BLaER1 treated with 17β-estradiol and CSF1 and Interleukin-3, amounts not matched to agents 10 nM and 100 nM (cell line): ENCODE measurements at regions not wholly inside any gene's neighbourhood (a gene's known extent, or its start where the extent isn't known, plus 50 kb on each side); places are given as distances from the start of the nearest gene placed in this dataset.

Experiments used
- H3K27ac ChIP-seq, 11 experiments: shearing (Covaris generic); formaldehyde crosslinking; 2 replicates each; pipeline ENCODE4 v1.8.1; 2022
- H3K27me3 ChIP-seq, 11 experiments: shearing (Covaris generic); formaldehyde crosslinking; 2 replicates each; pipeline ENCODE4 v1.8.1; 2022
- H3K36me3 ChIP-seq, 11 experiments: shearing (Covaris generic); formaldehyde crosslinking; 2 replicates each; pipeline ENCODE4 v1.8.1; 2022
- H3K4me1 ChIP-seq, 10 experiments: shearing (Covaris generic); formaldehyde crosslinking; 2 replicates each; pipeline ENCODE4 v1.8.1; 2022
- H3K4me2 ChIP-seq, 11 experiments: shearing (Covaris generic); formaldehyde crosslinking; 2 replicates each; pipeline ENCODE4 v1.8.1; 2022
- H3K4me3 ChIP-seq, 10 experiments: shearing (Covaris generic); formaldehyde crosslinking; 2 replicates each; pipeline ENCODE4 v1.8.1; 2022
- H3K9ac ChIP-seq, 11 experiments: shearing (Covaris generic); formaldehyde crosslinking; 2 replicates each; pipeline ENCODE4 v1.8.1; 2022
- H3K9me3 ChIP-seq, 11 experiments: shearing (Covaris generic); formaldehyde crosslinking; replicated peaks in 1 of 11; 2 replicates each; pipeline ENCODE4 v1.8.1; 2022
- H4K20me1 ChIP-seq, 11 experiments: shearing (Covaris generic); formaldehyde crosslinking; 2 replicates each; pipeline ENCODE4 v1.8.1; 2022
- Cebpa-rat ChIP-seq, 11 experiments: shearing (Covaris generic); IDR thresholded peaks; 2 replicates each; pipeline ENCODE4 v1.8.1; 2022

- H3K27ac ChIP-seq, result no peak overlapping the region
Measured at GRCh38 chr9:95732802-95733688, 142.4 kb upstream of the ERCC6L2 start.

GRCh38 chr9:95731876-95732275 is 143.6 kb upstream of the ERCC6L2 start:
- Histone ChIP-seq H3K4me3 (no peak overlapping the region), H3K36me3 (no peaks in the 10 kb centered on the region; a peak in 1 of 22 replicates), H3K9ac (no peak overlapping the region), H3K27me3 (no peaks in the 10 kb centered on the region), H3K9me3 (peaks cover 16 to 28% (median 24%) of the 10 kb centered on the region in 11 experiments), H3K4me2 (no peak overlapping the region), H3K27ac (no peak overlapping the region), H4K20me1 (no peaks in the 10 kb centered on the region), H3K4me1 (peaks cover 0 to 16% (median 7%) of the 10 kb centered on the region in 10 experiments; a peak in 13 of 20 replicates)
- TF ChIP-seq Cebpa-rat (IDR thresholded peaks at IDR 0.05), result no peak

More at GRCh38 chr9:95732802-95733688, 142.4 kb upstream of the ERCC6L2 start:
- no peak overlapping the region for H3K4me3 ChIP-seq
- no peak for TF ChIP-seq Cebpa-rat (IDR thresholded peaks at IDR 0.05)
- no peaks in the 10 kb centered on the region for H4K20me1 ChIP-seq
- H3K9ac ChIP-seq, result no peak overlapping the region
- H3K4me2 ChIP-seq, result no peak overlapping the region
- H3K4me1 ChIP-seq, result peaks cover 0 to 27% (median 16%) of the 10 kb centered on the region in 10 experiments; a peak in 13 of 20 replicates
- peaks cover 16 to 28% (median 24%) of the 10 kb centered on the region in 11 experiments for H3K9me3 ChIP-seq
- no peaks in the 10 kb centered on the region; a peak in 1 of 22 replicates for H3K36me3 ChIP-seq
- no peaks in the 10 kb centered on the region for H3K27me3 ChIP-seq

- Histone ChIP-seq H3K9ac (no peak overlapping the region), H3K4me2 (no peak overlapping the region), H3K9me3 (peaks cover 16 to 41% (median 26%) of the 10 kb centered on the region in 11 experiments), H3K4me1 (peaks cover 6 to 20% (median 11%) of the 10 kb centered on the region in 10 experiments), H3K27me3 (no peaks in the 10 kb centered on the region), H3K4me3 (no peak overlapping the region), H3K36me3 (no peaks in the 10 kb centered on the region; a peak in 1 of 22 replicates), H4K20me1 (no peaks in the 10 kb centered on the region), H3K27ac (no peak overlapping the region)
- no peak for TF ChIP-seq Cebpa-rat (IDR thresholded peaks at IDR 0.05)
Measured at GRCh38 chr9:95729669-95730368, 145.7 kb upstream of the ERCC6L2 start.

- no peak for TF ChIP-seq Cebpa-rat (IDR thresholded peaks at IDR 0.05)
- Histone ChIP-seq H3K9ac (no peak overlapping the region), H3K27me3 (no peaks in the 10 kb centered on the region), H3K36me3 (no peaks in the 10 kb centered on the region; a peak in 1 of 22 replicates), H3K4me2 (no peak overlapping the region), H3K4me1 (peaks cover 14 to 26% (median 16%) of the 10 kb centered on the region in 10 experiments), H3K9me3 (peaks cover 16 to 41% (median 26%) of the 10 kb centered on the region in 11 experiments), H4K20me1 (no peaks in the 10 kb centered on the region), H3K27ac (no peak overlapping the region), H3K4me3 (no peak overlapping the region)
Measured at GRCh38 chr9:95729046-95729445, 146.4 kb upstream of the ERCC6L2 start.

- Histone ChIP-seq H3K9ac (no peak overlapping the region), H3K4me3 (no peak overlapping the region), H4K20me1 (no peaks in the 10 kb centered on the region), H3K27me3 (no peaks in the 10 kb centered on the region), H3K36me3 (no peaks in the 10 kb centered on the region; a peak in 1 of 22 replicates), H3K9me3 (peaks cover 16 to 41% (median 26%) of the 10 kb centered on the region in 11 experiments), H3K4me2 (no peak overlapping the region), H3K27ac (no peak overlapping the region), H3K4me1 (peaks cover 14 to 32% (median 21%) of the 10 kb centered on the region in 10 experiments)
- no peak for TF ChIP-seq Cebpa-rat (IDR thresholded peaks at IDR 0.05)
Measured at GRCh38 chr9:95727947-95728520, 147.5 kb upstream of the ERCC6L2 start.

GRCh38 chr9:95726756-95727155 is 148.7 kb upstream of the ERCC6L2 start:
- H3K36me3 ChIP-seq, result no peaks in the 10 kb centered on the region; a peak in 1 of 22 replicates
- no peak for TF ChIP-seq Cebpa-rat (IDR thresholded peaks at IDR 0.05)
- H3K4me1 ChIP-seq, result peaks cover 14 to 32% (median 21%) of the 10 kb centered on the region in 10 experiments

GRCh38 chr9:95725045-95725444 is 150.4 kb upstream of the ERCC6L2 start:
- Histone ChIP-seq H3K27ac (peak overlapping the region in 9 of 11 experiments; percentile 29 to 80 (median 53); a peak in 17 of 22 replicates), H4K20me1 (no peaks in the 10 kb centered on the region), H3K4me2 (peak overlapping the region; percentile 69 to 78 (median 73)), H3K27me3 (no peaks in the 10 kb centered on the region), H3K9me3 (peaks cover 15 to 32% (median 20%) of the 10 kb centered on the region in 11 experiments), H3K9ac (peak overlapping the region in 4 of 11 experiments; percentile 23 to 55 (median 43); a peak in 6 of 22 replicates), H3K36me3 (no peaks in the 10 kb centered on the region; a peak in 1 of 22 replicates), H3K4me3 (0 out of 20 replicates have a peak overlapping the region, but pooled peaks of 1 of the 10 experiments have one; percentile 1), H3K4me1 (peaks cover 14 to 32% (median 21%) of the 10 kb centered on the region in 10 experiments)
- no peak for TF ChIP-seq Cebpa-rat (IDR thresholded peaks at IDR 0.05)

More at GRCh38 chr9:95726756-95727155, 148.7 kb upstream of the ERCC6L2 start:
- no peak overlapping the region for H3K27ac ChIP-seq
- peaks cover 16 to 41% (median 26%) of the 10 kb centered on the region in 11 experiments for H3K9me3 ChIP-seq
- no peak overlapping the region for H3K9ac ChIP-seq
- H3K4me3 ChIP-seq, result no peak overlapping the region
- no peaks in the 10 kb centered on the region for H3K27me3 ChIP-seq
- no peaks in the 10 kb centered on the region for H4K20me1 ChIP-seq
- peak overlapping the region in 1 of 11 experiments; percentile 12; a peak in 1 of 22 replicates for H3K4me2 ChIP-seq

GRCh38 chr9:95724253-95724991 is 151.1 kb upstream of the ERCC6L2 start:
- TF ChIP-seq Cebpa-rat (IDR thresholded peaks at IDR 0.05), result peak in 4 of 11 experiments; percentile 28 to 86 (median 58); a peak in 5 of 22 replicates

More at GRCh38 chr9:95724253-95724991, 151.1 kb upstream of the ERCC6L2 start:
- peak overlapping the region; percentile 69 to 78 (median 73) for H3K4me2 ChIP-seq
- no peaks in the 10 kb centered on the region for H4K20me1 ChIP-seq
- peaks cover 14 to 32% (median 21%) of the 10 kb centered on the region in 10 experiments for H3K4me1 ChIP-seq
- H3K4me3 ChIP-seq, result peak overlapping the region in 1 of 10 experiments; percentile 1; a peak in 1 of 20 replicates
- H3K9ac ChIP-seq, result peak overlapping the region in 3 of 11 experiments; percentile 16 to 55 (median 55); a peak in 4 of 22 replicates
- H3K27me3 ChIP-seq, result no peaks in the 10 kb centered on the region
- H3K27ac ChIP-seq, result peak overlapping the region in 9 of 11 experiments; percentile 29 to 80 (median 53); a peak in 17 of 22 replicates
- H3K36me3 ChIP-seq, result no peaks in the 10 kb centered on the region; a peak in 1 of 22 replicates
- H3K9me3 ChIP-seq, result peaks cover 9 to 26% (median 16%) of the 10 kb centered on the region in 11 experiments
